Gastroesophageal sphincter (tissue), 3 donors: ENCODE measurements at regions not wholly inside any gene's neighbourhood (a gene's known extent, or its start where the extent isn't known, plus 50 kb on each side); places are given as distances from the start of the nearest gene placed in this dataset.

Experiments used
- EP300 ChIP-seq: sonication (generic); formaldehyde crosslinking; IDR thresholded peaks from one replicate; pipeline ENCODE4 v1.6.1; 2017; ENCODE audit warnings: antibody characterized with exemption, mild to moderate bottlenecking
- POLR2A ChIP-seq, 2 donors: fragments of 450-650 bp; IDR thresholded peaks; one replicate each; pipeline ENCODE4 v1.6.1; 2017; ENCODE audit warnings: antibody characterized with exemption in 2 of 2, mild to moderate bottlenecking in 2 of 2, moderate library complexity in 1 of 2
- POLR2AphosphoS5 ChIP-seq: sonication (generic); formaldehyde crosslinking; IDR thresholded peaks from one replicate; pipeline ENCODE4 v1.6.1; 2017; ENCODE audit warnings: antibody characterized with exemption
- TF ChIP-seq, protein P1 (sequence below), 4 experiments: fragments of 200-600 bp in 2 of 4; fragments of 450-650 bp in 2 of 4; sonication (generic) in 1 of 4; IDR thresholded peaks; one replicate each; pipeline ENCODE4 v1.5.1; 2017 to 2019; ENCODE audit warnings: antibody characterized with exemption in 4 of 4, mild to moderate bottlenecking in 2 of 4, moderate library complexity in 2 of 4

DNA sequence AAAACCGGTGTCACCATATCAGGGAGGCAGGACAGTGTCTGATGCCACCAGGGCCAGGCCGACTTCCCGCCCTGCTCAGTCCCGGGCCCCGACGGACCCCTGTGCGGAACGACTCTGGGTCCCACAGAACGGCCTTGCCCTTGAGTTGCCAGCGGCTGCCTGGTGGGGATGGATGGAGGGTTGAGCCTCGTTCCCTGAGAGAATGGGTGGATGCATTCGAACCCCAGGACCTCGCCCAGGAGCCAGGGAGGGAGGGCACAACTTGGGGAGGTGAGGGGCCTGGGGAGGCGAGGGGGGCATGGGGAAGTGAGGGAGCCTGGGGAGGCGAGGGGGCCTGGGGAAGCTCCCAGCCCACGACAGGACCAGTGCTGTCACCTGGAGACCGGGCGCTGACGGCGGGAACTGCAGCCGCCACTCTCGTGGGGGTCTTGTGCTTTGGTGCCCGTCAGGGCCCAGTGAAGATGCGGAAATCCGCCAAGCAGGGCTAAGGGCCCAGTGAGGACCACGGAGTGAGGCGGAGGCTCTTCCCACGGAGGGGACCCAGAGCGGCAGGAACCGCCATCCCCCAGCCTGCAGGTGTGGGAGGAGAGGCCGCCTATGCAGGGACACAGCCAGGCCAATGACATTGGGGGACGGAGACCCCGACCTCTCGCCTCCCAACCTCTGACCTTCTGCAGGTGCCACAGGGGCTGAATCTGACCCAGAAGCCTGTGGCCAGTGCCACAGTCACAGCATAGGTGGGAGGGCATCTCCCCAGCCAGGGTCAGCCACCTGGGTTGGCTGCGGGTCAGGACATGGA lies 74.4 kb upstream of the GALNT9 start:
- TF ChIP-seq, protein P1, sequence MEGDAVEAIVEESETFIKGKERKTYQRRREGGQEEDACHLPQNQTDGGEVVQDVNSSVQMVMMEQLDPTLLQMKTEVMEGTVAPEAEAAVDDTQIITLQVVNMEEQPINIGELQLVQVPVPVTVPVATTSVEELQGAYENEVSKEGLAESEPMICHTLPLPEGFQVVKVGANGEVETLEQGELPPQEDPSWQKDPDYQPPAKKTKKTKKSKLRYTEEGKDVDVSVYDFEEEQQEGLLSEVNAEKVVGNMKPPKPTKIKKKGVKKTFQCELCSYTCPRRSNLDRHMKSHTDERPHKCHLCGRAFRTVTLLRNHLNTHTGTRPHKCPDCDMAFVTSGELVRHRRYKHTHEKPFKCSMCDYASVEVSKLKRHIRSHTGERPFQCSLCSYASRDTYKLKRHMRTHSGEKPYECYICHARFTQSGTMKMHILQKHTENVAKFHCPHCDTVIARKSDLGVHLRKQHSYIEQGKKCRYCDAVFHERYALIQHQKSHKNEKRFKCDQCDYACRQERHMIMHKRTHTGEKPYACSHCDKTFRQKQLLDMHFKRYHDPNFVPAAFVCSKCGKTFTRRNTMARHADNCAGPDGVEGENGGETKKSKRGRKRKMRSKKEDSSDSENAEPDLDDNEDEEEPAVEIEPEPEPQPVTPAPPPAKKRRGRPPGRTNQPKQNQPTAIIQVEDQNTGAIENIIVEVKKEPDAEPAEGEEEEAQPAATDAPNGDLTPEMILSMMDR (IDR thresholded peaks at IDR 0.05): no peak
- TF ChIP-seq POLR2A (IDR thresholded peaks at IDR 0.05) (no peak), EP300 (no peak), POLR2AphosphoS5 (no peak)
